Aorta (tissue), 5 donors: ENCODE measurements at regions not wholly inside any gene's neighbourhood (a gene's known extent, or its start where the extent isn't known, plus 50 kb on each side); places are given as distances from the start of the nearest gene placed in this dataset.
"Not testable (repeated sequence)": the region's sequence is repeated elsewhere in the genome, so short reads cannot be mapped to it uniquely, and the experiment has no call there.

Experiments used
- ATAC-seq: fragments of 200-7000 bp; cut with Tn5 transposase; one replicate; pipeline ENCODE4 v1.9.1; 2022; ENCODE audit warnings: moderate library complexity; ENCODE audit not compliant: low FRiP score
- DNase-seq, 2 donors: peaks; one replicate each; pipeline ENCODE4 v3.0.0-alpha.2; 2020
- H3K27ac ChIP-seq, 2 donors: one replicate each; pipeline ENCODE4 v1.5.1; 2013; ENCODE audit warnings: low read length in 2 of 2, mild to moderate bottlenecking in 2 of 2, moderate library complexity in 2 of 2, control low read depth in 1 of 2, inconsistent platforms in 1 of 2, low read depth in 1 of 2
- H3K27me3 ChIP-seq, 2 donors: one replicate each; pipeline ENCODE4 v1.6.1; 2013; ENCODE audit warnings: control low read depth in 1 of 2, low read length in 1 of 2, mild to moderate bottlenecking in 1 of 2, moderate library complexity in 1 of 2; ENCODE audit not compliant: insufficient read depth in 2 of 2, control insufficient read depth in 1 of 2
- H3K36me3 ChIP-seq, 2 donors: one replicate each; pipeline ENCODE4 v1.6.1; 2013; ENCODE audit warnings: control low read depth in 1 of 2, low read length in 1 of 2, mild to moderate bottlenecking in 1 of 2; ENCODE audit not compliant: insufficient read depth in 2 of 2, control insufficient read depth in 1 of 2
- H3K4me1 ChIP-seq, 2 donors: one replicate each; pipeline ENCODE4 v1.6.1; 2013; ENCODE audit warnings: low read length in 2 of 2, control low read depth in 1 of 2, mild to moderate bottlenecking in 1 of 2, moderate library complexity in 1 of 2; ENCODE audit not compliant: insufficient read depth in 2 of 2, control insufficient read depth in 1 of 2
- H3K4me3 ChIP-seq, 2 donors: one replicate each; pipeline ENCODE4 v1.5.1; 2013; ENCODE audit warnings: low read length in 2 of 2, control low read depth in 1 of 2, mild to moderate bottlenecking in 1 of 2
- H3K9me3 ChIP-seq: one replicate; pipeline ENCODE4 v1.6.1; 2013; ENCODE audit warnings: mild to moderate bottlenecking, low read length; ENCODE audit not compliant: control insufficient read depth
- WGBS, 2 donors: extraction: QIAGEN DNeasy Blood & Tissue Kit; methylation state at CpG; one replicate each; pipeline ENCODE4 v1.1.7; 2013; 5-methylcytosine and 5-hydroxymethylcytosine counted together
- intact Hi-C, 2 donors: fragments of 100-400 bp; cut with DNase I; formaldehyde crosslinking; loops; one replicate each; pipeline versions ENCODE4 v1.14.2 to v1.15.0; 2022
- donor health status: healthy with polysubstance abuse.
- donor health status: Bipolar disorder and iron deficiency.
- donor health status: DM: no; HTN: no; CAD: no.
- donor health status: DM: no; HTN: no; CAD: no.
- donor health status: DM: yes; HTN: yes; CAD: no.

DNA sequence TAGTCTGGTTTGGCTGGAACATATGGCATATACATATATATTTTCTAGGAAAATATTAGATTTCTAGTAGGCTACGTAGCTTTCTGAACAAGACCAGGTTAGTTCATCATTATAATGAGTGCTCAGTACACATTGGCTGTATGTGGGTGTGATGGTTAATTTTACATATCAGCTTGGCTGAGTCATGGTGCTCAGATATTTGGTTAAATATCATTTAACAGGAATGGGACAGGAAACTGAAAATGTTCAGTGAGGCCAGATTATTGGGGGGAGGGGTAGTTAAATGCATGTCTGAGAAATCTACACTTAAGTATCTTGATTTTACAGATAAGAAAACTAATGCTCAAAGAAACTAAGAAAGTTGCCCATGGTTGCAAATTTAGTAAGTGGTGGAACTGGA, 160.1 kb downstream of the RBMX2 start:
- Histone ChIP-seq H3K36me3 (no peaks in the 10 kb centered on the region), H3K27ac (no peak overlapping the region), H3K4me3 (no peak overlapping the region), H3K4me1 (no peaks in the 10 kb centered on the region), H3K9me3 (no peaks in the 10 kb centered on the region), H3K27me3 (no peaks in the 10 kb centered on the region)
- 82 to 95% methylated on average over 1 of the region's 1 CpG for WGBS, 2 donors
- intact Hi-C loops, result no loop called here
- DNase-seq (no peak), ATAC-seq (no peak)

DNA sequence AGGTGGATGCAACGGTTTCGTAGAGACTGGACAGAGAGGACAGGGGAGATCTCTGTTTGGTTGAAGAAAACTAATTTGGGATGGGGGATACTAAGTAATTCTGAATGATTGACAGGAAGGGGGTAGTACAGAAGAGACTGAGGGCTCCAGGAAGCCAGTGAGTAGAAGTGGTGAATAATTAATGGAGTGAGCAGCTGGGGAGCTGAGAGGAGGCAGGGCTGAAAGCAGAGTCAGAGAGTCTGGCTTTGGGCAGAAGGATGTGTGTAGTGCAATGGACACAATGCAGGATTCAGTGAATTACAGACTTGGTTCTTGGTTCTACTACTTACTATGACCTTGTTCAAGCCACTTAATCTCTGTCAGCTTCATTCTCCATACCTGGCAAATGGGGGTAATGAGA, 161.7 kb downstream of the RBMX2 start:
- H3K4me3 ChIP-seq, result no peak overlapping the region
- WGBS, 2 donors, result 79 to 90% methylated on average over 2 of the region's 2 CpGs
- H3K27ac ChIP-seq, result no peak overlapping the region

DNA sequence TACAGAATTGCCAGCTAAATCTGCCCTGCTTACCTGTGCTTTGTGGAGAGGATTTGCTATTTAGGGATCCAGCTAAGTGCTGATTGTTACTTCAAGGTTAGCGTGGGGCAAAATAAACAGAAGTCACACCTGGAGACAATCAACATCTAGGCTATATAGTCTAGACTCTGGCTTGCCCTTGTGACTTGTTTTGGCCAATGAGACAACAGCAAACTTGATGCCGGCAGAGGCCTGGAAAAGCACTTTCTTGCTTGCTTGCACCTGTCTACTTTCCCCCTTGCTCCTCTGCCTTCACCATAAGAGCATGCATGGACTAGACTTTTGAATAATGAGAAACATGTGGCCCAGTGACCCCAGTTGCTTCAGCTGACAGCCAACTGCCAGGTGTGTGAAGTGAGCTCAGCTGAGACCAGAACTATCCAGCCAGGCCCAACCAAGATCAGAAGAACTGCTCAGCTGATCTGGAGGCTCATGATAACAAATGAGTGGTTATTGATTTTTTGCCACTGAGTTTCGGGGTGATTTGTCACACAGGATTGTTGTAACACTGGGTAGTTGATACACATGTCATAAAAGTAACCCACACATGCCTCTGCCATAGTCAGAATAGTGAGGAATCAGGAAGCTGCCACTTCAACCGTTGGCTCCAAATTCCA, 164.4 kb downstream of the RBMX2 start:
- no peak overlapping the region for H3K27ac ChIP-seq
- ATAC-seq (no peak), DNase-seq (no peak)
- WGBS, 2 donors, result 61 to 84% methylated on average over 4 of the region's 4 CpGs
- no peaks in the 10 kb centered on the region for H3K36me3 ChIP-seq
- intact Hi-C loops, result no loop called here
- H3K4me1 ChIP-seq, result no peaks in the 10 kb centered on the region
- H3K9me3 ChIP-seq, result no peaks in the 10 kb centered on the region
- H3K27me3 ChIP-seq, result no peaks in the 10 kb centered on the region
- H3K4me3 ChIP-seq, result no peak overlapping the region

More for the DNA sequence above, 161.7 kb downstream of the RBMX2 start:
- no peaks in the 10 kb centered on the region for H3K27me3 ChIP-seq
- ATAC-seq (no peak), DNase-seq (no peak)
- H3K9me3 ChIP-seq, result no peaks in the 10 kb centered on the region
- no peaks in the 10 kb centered on the region for H3K4me1 ChIP-seq
- H3K36me3 ChIP-seq, result no peaks in the 10 kb centered on the region
- intact Hi-C loops, result no loop called here

DNA sequence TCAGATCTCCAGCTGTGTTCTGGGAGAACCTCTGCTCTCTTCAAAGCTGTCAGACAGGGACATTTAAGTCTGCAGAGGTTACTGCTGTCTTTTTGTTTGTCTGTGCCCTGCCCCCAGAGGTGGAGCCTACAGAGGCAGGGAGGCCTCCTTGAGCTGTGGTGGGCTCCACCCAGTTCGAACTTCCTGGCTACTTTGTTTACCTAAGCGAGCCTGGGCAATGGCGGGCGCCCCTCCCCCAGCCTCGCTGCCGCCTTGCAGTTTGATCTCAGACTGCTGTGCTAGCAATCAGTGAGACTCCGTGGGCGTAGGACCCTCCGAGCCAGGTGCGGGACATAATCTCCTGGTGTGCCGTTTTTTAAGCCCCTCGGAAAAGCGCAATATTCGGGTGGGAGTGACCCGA, 171.2 kb downstream of the RBMX2 start:
- H3K27ac ChIP-seq, ATAC-seq, H3K27me3 ChIP-seq, H3K9me3 ChIP-seq, H3K4me1 ChIP-seq, H3K36me3 ChIP-seq, H3K4me3 ChIP-seq, DNase-seq, intact Hi-C loops: not testable (repeated sequence)
- 89 to 95% methylated on average over 8 to 12 of the region's 15 CpGs for WGBS, 2 donors
